ENCODE measurements at regions not wholly inside any gene's neighbourhood (a gene's known extent, or its start where the extent isn't known, plus 50 kb on each side); places are given as distances from the start of the nearest gene placed in this dataset.

GRCh38 chr1:55636696-55637095 is 421.5 kb upstream of the USP24 start:
- ATAC-seq: no peak

DNA sequence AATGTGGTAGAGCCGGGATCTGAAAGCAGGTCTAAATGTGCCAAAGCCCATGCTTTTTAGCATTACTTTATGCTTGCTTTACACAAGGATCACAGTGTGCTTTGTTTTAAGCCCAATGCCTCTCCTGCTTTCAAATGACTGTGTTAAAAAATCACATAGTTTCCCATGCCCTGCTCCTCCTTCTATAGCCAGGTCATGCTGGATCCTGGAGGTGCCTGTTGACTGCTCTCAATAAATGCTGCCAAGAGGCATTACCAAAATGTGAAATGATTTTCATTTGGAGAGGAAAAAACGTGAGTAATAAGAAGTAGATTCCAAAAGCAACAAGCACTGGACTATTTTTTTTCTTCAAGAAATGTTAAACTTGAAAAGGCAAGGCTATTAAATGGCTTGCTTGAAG is 420.7 kb upstream of the USP24 start:
- ATAC-seq: no peak

DNA sequence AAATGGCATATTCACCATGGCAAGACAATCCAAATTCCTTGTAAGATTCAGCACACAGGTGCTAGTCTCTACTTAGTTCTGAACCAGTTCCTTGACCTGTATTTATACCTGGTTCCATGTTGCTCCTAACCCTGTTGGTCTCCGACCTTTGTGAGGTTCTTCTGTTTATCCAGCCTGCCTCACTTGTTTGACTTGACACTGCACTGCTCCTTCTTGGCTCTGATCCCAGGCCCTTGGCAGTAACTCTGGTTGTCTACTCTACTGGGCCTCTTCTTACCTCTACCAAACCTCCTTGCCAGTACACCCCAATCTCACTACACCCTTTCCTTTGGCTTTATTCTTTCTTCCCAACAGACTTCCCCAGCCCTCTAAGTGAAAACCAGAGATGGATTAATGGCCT is 419.4 kb upstream of the USP24 start:
- ATAC-seq: no peak

- no peak for ATAC-seq
Measured at GRCh38 chr1:55632906-55633305, 417.7 kb upstream of the USP24 start.

DNA sequence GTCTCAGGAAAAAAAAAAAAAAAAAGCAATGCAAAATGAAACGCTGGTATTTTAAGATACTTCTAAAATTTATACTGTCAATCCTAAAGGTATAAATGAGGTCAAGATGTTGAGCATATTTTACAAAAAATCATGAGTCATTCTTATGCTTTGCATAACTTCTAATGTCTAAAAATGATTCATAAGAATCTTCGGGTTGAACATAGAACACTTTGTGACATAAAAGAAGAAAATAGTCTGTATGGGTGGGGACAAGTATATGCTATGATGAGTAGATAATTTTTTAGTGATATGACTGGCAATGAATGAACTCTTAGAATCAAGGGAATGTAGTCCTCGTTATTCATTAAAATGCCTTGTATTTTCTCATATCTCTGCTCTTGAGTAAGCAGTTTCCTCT is 416.9 kb upstream of the USP24 start:
- peak; percentile 38 to 78 for ATAC-seq

- no peak for ATAC-seq
Measured at GRCh38 chr1:55631509-55631908, 416.3 kb upstream of the USP24 start.

DNA sequence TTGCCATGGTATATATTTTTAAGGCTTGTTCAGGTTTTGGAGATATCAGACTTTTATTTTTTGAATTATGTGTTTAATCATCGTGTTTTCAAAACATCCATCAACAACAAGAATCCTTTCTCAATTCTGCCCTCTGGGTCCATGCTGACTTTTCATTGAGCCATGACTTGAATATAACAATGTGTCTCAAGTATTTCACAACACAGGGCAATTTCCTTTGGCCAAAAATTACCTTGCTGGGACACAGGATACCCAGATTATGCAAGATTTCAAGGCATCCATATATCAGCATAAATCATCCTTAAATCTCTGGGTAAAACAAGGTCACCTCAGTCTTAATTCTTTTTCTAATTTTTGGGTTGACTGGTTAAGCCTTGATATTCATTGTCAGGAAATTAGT is 411.2 kb upstream of the USP24 start:
- no peak for ATAC-seq

DNA sequence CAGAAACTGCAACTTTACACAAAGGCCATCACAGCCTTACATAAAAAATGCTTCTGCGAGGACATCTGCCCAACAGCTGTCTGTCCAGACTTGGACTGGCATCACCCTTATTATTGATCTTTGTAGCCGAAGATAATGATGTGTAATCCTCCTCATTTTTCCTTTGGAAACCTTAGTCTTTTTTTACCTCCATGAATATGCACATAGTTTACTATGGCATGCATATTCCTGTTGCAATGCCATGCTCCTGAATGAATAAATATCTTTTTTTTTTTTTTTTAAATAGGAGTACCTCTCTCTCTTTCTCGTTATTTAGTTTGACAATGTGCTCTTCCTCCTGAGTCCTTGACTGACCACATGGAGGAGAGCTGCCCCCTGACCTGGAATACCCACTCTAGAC is 409.6 kb upstream of the USP24 start:
- no peak for ATAC-seq

DNA sequence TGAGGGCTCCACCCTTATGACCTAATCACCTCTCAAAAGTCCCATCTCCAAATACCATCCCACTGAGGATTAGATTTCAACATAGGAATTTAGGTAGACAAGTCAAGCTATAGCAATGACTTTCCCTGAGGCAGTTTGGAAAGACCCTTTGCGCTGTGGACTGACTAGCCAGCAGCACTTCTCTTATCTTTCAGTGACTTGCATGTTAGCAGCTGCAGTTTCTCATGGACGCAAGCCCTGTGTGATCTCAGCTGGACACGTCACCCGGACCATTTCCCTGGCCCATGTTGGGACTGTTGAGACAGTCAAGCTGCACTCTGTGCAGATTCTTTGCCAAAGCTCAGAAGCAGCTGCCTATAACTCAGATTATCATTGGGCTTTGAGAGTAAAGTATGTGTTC is 408.1 kb upstream of the USP24 start:
- ATAC-seq: no peak

DNA sequence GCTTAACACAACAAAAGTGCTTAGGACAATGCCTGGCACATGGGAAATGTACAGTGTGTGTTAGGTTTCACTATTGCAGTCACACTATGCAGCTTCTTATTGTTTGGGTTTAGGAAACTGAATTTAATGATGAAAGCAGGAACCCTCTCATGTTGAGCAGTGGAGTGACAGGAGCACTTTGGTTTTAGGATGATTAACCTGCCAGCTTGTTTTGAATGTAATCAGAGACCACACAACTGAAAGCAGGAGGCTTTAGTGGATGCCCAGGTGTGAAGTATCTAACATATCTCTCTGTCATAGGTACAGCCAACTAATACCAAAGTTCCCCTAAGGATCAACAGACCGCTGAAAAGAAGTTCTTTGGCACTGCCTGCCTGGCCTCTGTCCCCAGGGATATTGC is 406.9 kb upstream of the USP24 start:
- ATAC-seq: no peak

DNA sequence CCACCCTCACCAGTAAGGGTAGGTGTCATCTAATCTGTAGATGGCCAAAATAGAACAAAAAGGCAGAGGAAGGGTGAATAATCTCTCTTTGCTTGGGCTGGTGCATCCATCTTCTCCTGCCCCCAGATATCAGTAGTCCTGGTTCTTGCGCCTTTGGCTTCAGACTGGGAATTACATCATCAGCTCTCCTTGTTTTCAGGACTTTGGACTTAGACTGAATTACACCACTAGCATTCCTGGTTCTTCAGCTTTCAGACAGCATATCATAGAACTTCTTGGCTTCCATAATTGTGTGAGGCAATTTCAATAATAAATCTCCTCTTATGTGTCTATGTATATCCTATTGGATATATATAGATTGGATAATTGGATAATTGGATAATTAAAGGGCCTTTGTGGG is 403.0 kb upstream of the USP24 start:
- ATAC-seq: no peak

GRCh38 chr1:55617288-55617982 is 402.3 kb upstream of the USP24 start:
- no peak for ATAC-seq

DNA sequence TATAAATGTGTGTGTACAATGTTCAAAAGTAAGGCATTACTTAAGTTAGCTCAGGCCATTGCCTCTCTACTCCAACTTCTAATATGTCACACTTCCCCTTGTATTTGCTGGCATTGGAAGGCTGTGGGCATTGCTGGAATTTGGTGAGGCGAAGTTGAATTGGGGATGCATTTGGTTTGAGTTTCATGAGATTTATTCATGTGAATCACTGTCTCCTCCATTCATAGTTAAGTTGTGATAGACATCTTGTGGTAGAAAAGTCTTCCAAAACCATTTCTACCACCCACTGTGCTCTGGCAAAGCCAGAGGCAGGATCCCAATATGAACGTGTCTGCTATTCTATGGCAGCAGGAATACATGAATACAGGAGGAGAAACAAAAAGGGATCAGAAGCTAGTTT is 397.8 kb upstream of the USP24 start:
- ATAC-seq: no peak

- no peak for ATAC-seq
Measured at GRCh38 chr1:55611123-55611522, 396.0 kb upstream of the USP24 start.

- no peak for ATAC-seq
Measured at GRCh38 chr1:55610203-55610602, 395.0 kb upstream of the USP24 start.

- ATAC-seq: no peak
Measured at GRCh38 chr1:55609630-55610029, 394.5 kb upstream of the USP24 start.

DNA sequence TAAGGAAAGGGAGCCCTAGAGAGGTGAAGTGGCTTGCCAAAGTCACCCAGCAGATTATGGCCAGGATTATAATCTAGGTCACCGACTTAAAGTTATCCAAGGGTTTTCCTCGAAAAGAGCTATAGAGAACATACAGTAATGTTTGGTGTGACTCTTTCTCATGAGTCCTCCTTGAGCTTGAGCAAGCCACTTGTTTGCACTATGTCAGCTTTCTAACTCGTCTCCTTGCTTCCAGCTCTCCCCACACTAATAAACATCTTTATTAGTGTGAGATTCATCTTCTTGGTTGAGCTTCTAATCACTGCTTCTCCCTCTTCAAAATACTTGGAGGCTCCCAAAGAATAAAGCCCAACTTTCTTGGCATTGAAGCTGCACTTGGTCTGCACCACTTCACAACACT is 390.0 kb upstream of the USP24 start:
- ATAC-seq: no peak

- no peak for ATAC-seq
Measured at GRCh38 chr1:55604749-55605148, 389.6 kb upstream of the USP24 start.

DNA sequence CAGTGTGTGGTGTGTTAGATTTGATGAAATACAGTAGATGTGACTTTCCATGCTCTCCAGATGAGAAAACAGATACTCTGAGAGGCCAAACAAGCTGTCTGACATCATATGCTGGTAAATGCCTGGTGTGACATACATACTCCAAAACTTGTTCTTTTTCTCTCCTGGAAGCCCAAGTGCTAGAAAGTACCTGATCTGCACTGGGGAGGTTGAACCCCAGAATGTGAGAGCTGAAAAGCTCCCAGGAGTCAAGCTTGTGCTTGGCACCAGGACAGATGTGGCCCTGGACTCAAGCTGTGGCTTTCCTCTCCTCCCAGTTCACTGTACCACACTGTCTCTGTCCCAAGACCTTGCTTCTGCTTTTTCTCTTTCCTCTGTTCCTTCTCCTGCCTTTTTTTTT is 389.0 kb upstream of the USP24 start:
- ATAC-seq: no peak

DNA sequence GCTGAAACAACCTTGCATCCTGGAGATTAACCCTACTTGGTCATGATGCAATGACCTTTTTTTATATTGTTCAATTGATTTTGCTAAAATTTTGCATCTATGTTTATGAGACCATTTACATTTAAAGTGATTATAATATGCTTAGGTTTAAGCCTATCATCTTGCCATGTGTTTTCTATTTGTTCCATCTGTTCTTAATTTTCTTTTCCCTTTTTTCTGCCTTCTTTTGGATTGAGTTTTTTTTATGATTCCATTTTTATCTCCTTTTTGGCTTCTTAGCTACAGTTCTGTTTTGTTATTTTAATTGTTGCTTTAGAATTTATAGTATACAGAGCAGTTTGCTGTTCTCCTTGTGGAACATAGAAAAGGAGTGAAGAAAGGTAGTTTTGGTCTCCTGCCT is 385.1 kb upstream of the USP24 start:
- no peak for ATAC-seq

- ATAC-seq: no peak
Measured at GRCh38 chr1:55597910-55598309, 382.7 kb upstream of the USP24 start.

DNA sequence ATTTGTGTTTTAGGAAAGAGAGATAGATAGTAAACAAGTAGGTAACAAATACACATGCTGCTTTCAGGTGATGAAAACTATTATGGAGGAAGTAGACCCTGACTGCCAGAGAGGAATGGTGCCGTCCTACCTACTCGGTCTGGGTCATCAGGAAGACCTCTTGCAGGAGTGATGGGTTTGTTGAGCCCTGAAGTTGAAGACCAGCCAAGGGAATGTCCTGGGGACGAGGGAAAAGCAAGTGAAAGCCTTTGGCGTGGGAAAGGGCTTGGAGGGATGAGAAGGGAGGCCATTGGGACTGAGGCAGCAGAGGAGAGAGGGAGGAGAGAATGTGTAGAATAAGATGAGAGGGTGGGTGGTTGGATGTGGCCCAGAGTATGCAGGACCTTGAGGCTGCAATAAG is 379.5 kb upstream of the USP24 start:
- ATAC-seq: no peak

DNA sequence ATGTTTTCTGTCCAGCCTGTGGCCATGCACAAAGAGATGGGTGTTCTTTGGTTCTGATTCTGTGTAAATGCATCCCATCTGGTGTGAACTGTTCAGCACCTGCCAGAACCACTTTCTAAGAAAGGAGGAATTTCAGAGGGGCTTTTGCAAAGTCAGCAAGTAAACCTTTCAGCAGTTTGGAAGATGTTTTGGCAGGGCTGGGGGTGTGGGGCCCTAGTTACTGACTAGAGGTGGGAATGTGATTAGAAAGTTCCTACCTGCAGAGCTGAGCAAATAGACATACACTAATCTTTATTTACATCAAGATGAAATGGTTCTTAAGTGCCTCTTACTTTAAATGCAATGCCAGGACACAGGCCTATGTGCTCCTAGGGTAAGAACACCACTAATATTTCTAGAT is 378.1 kb upstream of the USP24 start:
- ATAC-seq: no peak

DNA sequence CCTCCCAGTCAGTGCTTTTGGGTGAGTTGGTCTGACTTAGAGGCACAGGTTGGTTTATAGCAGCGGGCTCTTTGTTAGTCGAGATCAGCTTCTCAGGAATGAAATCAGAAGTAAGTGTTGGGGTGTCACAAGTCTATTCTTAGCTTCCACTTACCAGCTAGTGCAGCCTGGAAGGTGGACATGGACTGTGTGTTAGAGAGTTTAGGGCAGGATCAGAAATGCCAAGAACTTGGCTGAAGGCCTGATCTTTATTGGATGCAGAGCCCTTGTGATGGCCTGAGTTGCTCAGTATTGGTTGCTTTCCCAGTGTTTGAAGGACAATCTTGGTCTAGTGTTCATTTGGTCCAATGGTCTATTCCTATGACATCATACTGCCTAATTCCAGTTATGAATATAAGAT is 377.0 kb upstream of the USP24 start:
- no peak for ATAC-seq

GRCh38 chr1:55589671-55590297 is 374.6 kb upstream of the USP24 start:
- ATAC-seq: no peak
